BJ (cell line): ENCODE measurements at regions not wholly inside any gene's neighbourhood (a gene's known extent, or its start where the extent isn't known, plus 50 kb on each side); places are given as distances from the start of the nearest gene placed in this dataset.
A peak's percentile ranks its signal among the peaks of the same experiment; 100 is the strongest.

Experiments
- CTCF ChIA-PET: fragments of 350-600 bp; formaldehyde crosslinking; extraction: SDS; loops from one replicate; lab custom pipeline; 2021; ENCODE audit warnings: antibody characterized with exemption, inconsistent platforms; lab: Yijun Ruan, JAX
- POLR2A ChIA-PET: fragments of 300-600 bp; sonication (Branson Sonifier 250); formaldehyde crosslinking; extraction: SDS; loops from one replicate; lab custom pipeline; 2021; ENCODE audit warnings: antibody characterized with exemption; lab: Charles Lee
- DNase-seq: peaks from one replicate; pipeline ENCODE4 v3.0.0-alpha.2; 2011; ENCODE audit warnings: low read depth
- H3K27me3 ChIP-seq: 2 replicates; pipeline ENCODE4 v1.6.0; 2011; ENCODE audit warnings: low read length; ENCODE audit not compliant: control insufficient read depth, insufficient read depth
- H3K36me3 ChIP-seq: 2 replicates; pipeline ENCODE4 v1.5.1; 2011; ENCODE audit warnings: low read length; ENCODE audit not compliant: control insufficient read depth, insufficient read depth
- H3K4me3 ChIP-seq: 2 replicates; pipeline ENCODE4 v1.5.1; 2011; ENCODE audit warnings: low read depth, mild to moderate bottlenecking, control low read depth, low read length
- TF ChIP-seq, protein P1 (sequence below): IDR thresholded peaks from 2 replicates; pipeline ENCODE4 v1.5.1; 2011; ENCODE audit warnings: low read depth, mild to moderate bottlenecking, control low read depth, inconsistent platforms, low read length, moderate library complexity; ENCODE audit not compliant: insufficient read depth

DNA sequence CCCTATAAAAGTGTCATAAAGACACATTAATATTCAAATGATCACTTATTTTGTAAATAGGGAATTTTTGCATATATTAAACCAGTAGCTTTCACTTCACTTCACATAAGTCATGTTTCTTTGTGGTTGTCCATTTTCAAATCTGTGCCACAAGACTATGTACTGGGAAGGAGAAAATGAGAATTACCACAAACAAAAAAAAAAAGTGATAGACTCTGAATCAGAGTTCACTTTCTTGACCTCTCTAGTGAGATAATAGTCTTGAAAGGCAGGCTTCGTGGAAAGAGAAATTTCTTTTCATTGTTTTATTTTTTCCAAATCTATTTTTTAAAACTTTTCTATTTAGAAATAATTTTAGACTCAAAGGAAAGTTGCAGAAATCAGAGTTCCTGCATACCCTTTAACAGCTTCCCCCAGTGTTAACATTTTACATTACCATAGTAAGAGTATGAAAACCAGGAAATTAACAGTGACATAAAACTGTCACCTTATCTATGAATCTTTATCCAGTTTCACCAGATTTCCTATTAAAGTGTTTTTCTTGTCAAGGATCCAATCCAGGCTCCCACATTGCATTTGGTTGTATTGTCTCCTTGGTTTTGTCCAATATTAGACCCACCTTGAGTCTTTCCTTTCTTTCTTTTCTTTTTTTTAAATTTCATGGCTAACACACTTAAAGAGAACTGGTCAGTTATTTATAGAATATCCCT lies 215.4 kb upstream of the PGRMC2 start:
- no peaks in the 10 kb centered on the region for H3K27me3 ChIP-seq
- no peak for DNase-seq
- ChIA-PET CTCF (no interaction called here), POLR2A (no interaction called here)
- TF ChIP-seq, protein P1, sequence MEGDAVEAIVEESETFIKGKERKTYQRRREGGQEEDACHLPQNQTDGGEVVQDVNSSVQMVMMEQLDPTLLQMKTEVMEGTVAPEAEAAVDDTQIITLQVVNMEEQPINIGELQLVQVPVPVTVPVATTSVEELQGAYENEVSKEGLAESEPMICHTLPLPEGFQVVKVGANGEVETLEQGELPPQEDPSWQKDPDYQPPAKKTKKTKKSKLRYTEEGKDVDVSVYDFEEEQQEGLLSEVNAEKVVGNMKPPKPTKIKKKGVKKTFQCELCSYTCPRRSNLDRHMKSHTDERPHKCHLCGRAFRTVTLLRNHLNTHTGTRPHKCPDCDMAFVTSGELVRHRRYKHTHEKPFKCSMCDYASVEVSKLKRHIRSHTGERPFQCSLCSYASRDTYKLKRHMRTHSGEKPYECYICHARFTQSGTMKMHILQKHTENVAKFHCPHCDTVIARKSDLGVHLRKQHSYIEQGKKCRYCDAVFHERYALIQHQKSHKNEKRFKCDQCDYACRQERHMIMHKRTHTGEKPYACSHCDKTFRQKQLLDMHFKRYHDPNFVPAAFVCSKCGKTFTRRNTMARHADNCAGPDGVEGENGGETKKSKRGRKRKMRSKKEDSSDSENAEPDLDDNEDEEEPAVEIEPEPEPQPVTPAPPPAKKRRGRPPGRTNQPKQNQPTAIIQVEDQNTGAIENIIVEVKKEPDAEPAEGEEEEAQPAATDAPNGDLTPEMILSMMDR, result no peak
- no peaks in the 10 kb centered on the region for H3K36me3 ChIP-seq
- H3K4me3 ChIP-seq, result no peak overlapping the region

- DNase-seq, result no peak
- ChIA-PET POLR2A (no interaction called here), CTCF (interaction anchor here (1.1 kb wide), 1 partner anchor 16 kb away, joined by 3 read pairs; no protein-coding TSS in a partner anchor)
Observed at GRCh38 chr4:128501239-128501638, 213.6 kb upstream of the PGRMC2 start.

GRCh38 chr4:128488055-128488705 lies 200.6 kb upstream of the PGRMC2 start:
- Histone ChIP-seq H3K4me3 (no peak overlapping the region), H3K36me3 (no peaks in the 10 kb centered on the region), H3K27me3 (no peaks in the 10 kb centered on the region)
- DNase-seq, result no peak
- ChIA-PET CTCF (interaction anchor here (1.0 to 1.3 kb wide), 2 partner anchors 8 to 12 kb away, joined by 3 to 4 read pairs; no protein-coding TSS in a partner anchor), POLR2A (interaction anchor here (0.6 kb wide), 1 partner anchor 27 kb away, joined by 3 read pairs; no protein-coding TSS in a partner anchor)
- TF ChIP-seq, protein P1, result no peak

More at GRCh38 chr4:128501239-128501638, 213.6 kb upstream of the PGRMC2 start:
- Histone ChIP-seq H3K27me3 (no peaks in the 10 kb centered on the region), H3K4me3 (no peak overlapping the region), H3K36me3 (no peaks in the 10 kb centered on the region)
- TF ChIP-seq, protein P1, result no peak

- DNase-seq, result no peak
- ChIA-PET CTCF (no interaction called here), POLR2A (no interaction called here)
Observed at GRCh38 chr4:128484896-128485295, 197.3 kb upstream of the PGRMC2 start.

DNA sequence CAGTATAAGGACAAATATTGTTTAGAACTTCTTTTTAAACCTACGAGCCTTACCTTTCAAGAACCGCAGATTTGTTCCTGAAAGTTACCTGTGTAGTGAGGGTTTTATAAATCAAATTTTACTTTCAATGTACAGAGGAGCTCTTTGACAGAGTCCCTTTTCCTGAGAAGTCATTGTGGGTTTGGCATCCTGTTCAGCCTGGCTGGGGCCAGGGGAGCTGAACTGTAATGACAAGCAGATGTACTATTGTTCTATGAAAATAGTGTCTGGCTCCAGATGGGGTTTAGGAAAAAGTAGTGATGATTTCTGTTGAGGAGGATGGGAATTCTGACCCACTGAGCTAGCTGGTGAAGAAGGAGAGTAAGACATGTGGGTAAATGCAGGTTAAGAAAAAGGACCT lies 196.2 kb upstream of the PGRMC2 start:
- DNase-seq, result peak; percentile 31
- POLR2A ChIA-PET, result no interaction called here
- CTCF ChIA-PET, result interaction anchor here (0.6 to 0.9 kb wide), 2 partner anchors 10 to 164 kb away, joined by 3 to 4 read pairs; no protein-coding TSS in a partner anchor
- TF ChIP-seq, protein P1, result no peak
- no peak overlapping the region for H3K4me3 ChIP-seq
- no peaks in the 10 kb centered on the region for H3K27me3 ChIP-seq
- H3K36me3 ChIP-seq, result no peaks in the 10 kb centered on the region

More at GRCh38 chr4:128484896-128485295, 197.3 kb upstream of the PGRMC2 start:
- H3K4me3 ChIP-seq, result no peak overlapping the region
- H3K27me3 ChIP-seq, result no peaks in the 10 kb centered on the region
- H3K36me3 ChIP-seq, result no peaks in the 10 kb centered on the region
- TF ChIP-seq, protein P1, result no peak
